Common myeloid progenitor, CD34-positive (primary cell): ENCODE measurements at regions not wholly inside any gene's neighbourhood (a gene's known extent, or its start where the extent isn't known, plus 50 kb on each side); places are given as distances from the start of the nearest gene placed in this dataset.

Experiments
- CTCF ChIA-PET: fragments of 350-600 bp; sonication (Branson Sonifier 250); formaldehyde crosslinking; loops from one replicate; lab custom pipeline; 2021; ENCODE audit warnings: antibody characterized with exemption; lab: Charles Lee
- POLR2A ChIA-PET: fragments of 350-600 bp; sonication (Branson Sonifier 250); formaldehyde crosslinking; loops from one replicate; lab custom pipeline; 2021; ENCODE audit warnings: antibody characterized with exemption; lab: Charles Lee
- DNase-seq, 3 donors: peaks; one replicate each; pipeline versions ENCODE4 v3.0.0 to v3.0.0-alpha.2; 2013
- H3K27ac ChIP-seq, 2 experiments: 1 replicate in 1 of 2; 2 replicates in 1 of 2; pipeline ENCODE4 v1.7.0; 2013; ENCODE audit warnings: inconsistent platforms in 2 of 2, low read length in 2 of 2, mild to moderate bottlenecking in 2 of 2, low read depth in 1 of 2, moderate library complexity in 1 of 2; ENCODE audit not compliant: severe bottlenecking in 2 of 2, insufficient read depth in 1 of 2, poor library complexity in 1 of 2
- H3K27me3 ChIP-seq, 5 experiments: replicated peaks in 2 of 5; 1 replicate in 3 of 5; 2 replicates in 2 of 5; pipeline versions ENCODE4 v1.6.1 to v1.7.0; 2013; ENCODE audit warnings: low read length in 4 of 5, mild to moderate bottlenecking in 2 of 5, moderate library complexity in 2 of 5, inconsistent platforms in 1 of 5; ENCODE audit not compliant: insufficient read depth in 5 of 5, control insufficient read depth in 4 of 5
- H3K36me3 ChIP-seq, 4 experiments: 1 replicate in 2 of 4; 2 replicates in 2 of 4; pipeline versions ENCODE4 v1.6.1 to v1.7.0; 2013; ENCODE audit warnings: low read length in 3 of 4, control low read depth in 1 of 4, mild to moderate bottlenecking in 1 of 4; ENCODE audit not compliant: control insufficient read depth in 4 of 4, insufficient read depth in 4 of 4
- H3K4me1 ChIP-seq, 4 experiments: 1 replicate in 3 of 4; 2 replicates in 1 of 4; pipeline versions ENCODE4 v1.6.1 to v1.7.1; 2013; ENCODE audit warnings: low read length in 3 of 4, mild to moderate bottlenecking in 3 of 4, control low read depth in 1 of 4, inconsistent platforms in 1 of 4, moderate library complexity in 1 of 4; ENCODE audit not compliant: control insufficient read depth in 4 of 4, insufficient read depth in 4 of 4; ENCODE audit errors: control extremely low read depth in 1 of 4
- H3K4me3 ChIP-seq, 7 experiments: 1 replicate in 4 of 7; 2 replicates in 3 of 7; pipeline versions ENCODE4 v1.5.1 to v1.7.0; 2013; ENCODE audit warnings: mild to moderate bottlenecking in 7 of 7, low read length in 6 of 7, moderate library complexity in 6 of 7, inconsistent platforms in 2 of 7, low read depth in 2 of 7, control low read depth in 1 of 7; ENCODE audit not compliant: insufficient read depth in 4 of 7, control insufficient read depth in 1 of 7; ENCODE audit errors: extremely low read depth in 1 of 7
- H3K9me3 ChIP-seq, 5 experiments: 1 replicate in 4 of 5; 2 replicates in 1 of 5; pipeline versions ENCODE4 v1.6.1 to v1.7.1; 2013; ENCODE audit warnings: low read length in 4 of 5, mild to moderate bottlenecking in 2 of 5, inconsistent platforms in 1 of 5, low read depth in 1 of 5, moderate library complexity in 1 of 5; ENCODE audit not compliant: control insufficient read depth in 4 of 5, insufficient read depth in 2 of 5; ENCODE audit errors: control extremely low read depth in 1 of 5
- WGBS: methylation state at CpG from one replicate; pipeline ENCODE4 v1.1.5; 2013; ENCODE audit not compliant: insufficient coverage; 5-methylcytosine and 5-hydroxymethylcytosine counted together

DNA sequence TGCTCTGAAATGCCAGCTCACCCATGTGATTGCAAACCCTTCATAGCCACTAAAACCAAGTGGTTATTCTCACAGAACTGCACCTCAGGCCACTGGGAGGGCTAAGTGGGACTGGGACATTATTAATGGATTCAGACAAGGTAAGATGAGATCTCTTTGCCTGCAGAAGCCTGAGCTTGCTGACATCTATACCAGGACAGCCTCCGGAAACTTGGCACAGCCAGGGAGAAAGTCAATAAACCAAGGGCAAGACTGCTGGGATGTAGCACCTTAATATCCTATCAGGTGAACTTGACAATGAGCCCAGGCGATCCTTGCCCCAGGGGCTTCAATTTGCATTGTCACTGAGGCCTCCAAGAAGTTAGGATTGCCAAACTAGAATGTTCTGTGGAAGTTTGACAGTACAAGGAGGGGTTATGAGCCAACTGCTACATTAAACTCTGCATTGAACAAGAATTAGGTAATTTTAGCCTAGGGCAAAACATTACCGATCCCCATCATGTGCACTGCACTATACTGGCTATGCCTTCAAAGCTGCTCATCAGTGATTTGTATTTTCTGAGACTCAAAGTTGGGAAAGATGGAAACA lies 60.1 kb upstream of the RALGAPA2 start:
- ChIA-PET CTCF (interaction anchor here (1.2 kb wide), 1 partner anchor 59 kb away, joined by 3 read pairs; no protein-coding TSS in a partner anchor), POLR2A (no interaction called here)
- no peaks in the 10 kb centered on the region for H3K27me3 ChIP-seq
- H3K27ac ChIP-seq: no peak overlapping the region
- H3K36me3 ChIP-seq: no peaks in the 10 kb centered on the region
- DNase-seq: no peak
- peaks cover 3 to 12% (median 10%) of the 10 kb centered on the region in 4 experiments for H3K4me1 ChIP-seq
- no peak overlapping the region for H3K4me3 ChIP-seq
- WGBS: 95% methylated on average over 2 of the region's 3 CpGs
- peaks cover 0 to 4% (median 0%) of the 10 kb centered on the region in 5 experiments for H3K9me3 ChIP-seq

DNA sequence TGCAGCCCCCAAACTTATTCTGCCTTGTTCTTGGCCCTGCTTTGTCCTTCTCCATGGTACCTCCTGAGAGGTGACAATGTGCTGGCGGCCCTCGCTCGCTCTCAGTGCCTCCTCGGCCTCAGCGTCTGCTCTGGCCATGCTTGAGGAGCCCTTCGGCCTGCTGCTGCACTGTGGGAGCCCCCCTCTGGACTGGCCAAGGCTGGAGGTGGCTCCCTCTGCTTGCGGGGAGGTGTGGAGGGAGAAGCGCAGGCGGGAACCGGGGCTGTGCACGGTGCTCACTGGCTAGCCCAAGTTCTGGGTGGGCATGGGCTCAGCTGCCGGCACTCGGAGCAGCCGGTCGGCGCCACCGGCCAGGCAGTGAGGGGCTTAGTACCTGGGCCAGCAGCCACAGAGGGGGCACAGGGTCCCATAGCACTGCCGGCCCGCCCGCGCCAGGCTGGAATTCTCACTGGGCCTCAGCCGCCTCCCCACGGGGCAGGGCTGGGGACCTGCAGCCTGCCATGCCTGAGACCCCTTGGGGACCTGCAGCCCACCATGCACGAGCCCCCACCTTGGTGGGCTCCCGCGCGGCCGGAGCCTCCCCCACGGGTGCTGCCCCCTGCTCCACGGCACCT lies 55.9 kb upstream of the RALGAPA2 start:
- Histone ChIP-seq H3K9me3 (peaks cover 0 to 6% (median 0%) of the 10 kb centered on the region in 5 experiments), H3K4me1 (peaks cover 3 to 12% (median 10%) of the 10 kb centered on the region in 4 experiments), H3K27me3 (no peaks in the 10 kb centered on the region), H3K36me3 (no peaks in the 10 kb centered on the region), H3K27ac (no peak overlapping the region), H3K4me3 (peak overlapping the region in 1 of 7 experiments; percentile 21)
- ChIA-PET CTCF (interaction anchor here (1.2 to 1.5 kb wide), 2 partner anchors 11 to 12 kb away, joined by 3 to 6 read pairs; no protein-coding TSS in a partner anchor), POLR2A (no interaction called here)
- no peak for DNase-seq
- WGBS: 94% methylated on average over 20 of the region's 30 CpGs

DNA sequence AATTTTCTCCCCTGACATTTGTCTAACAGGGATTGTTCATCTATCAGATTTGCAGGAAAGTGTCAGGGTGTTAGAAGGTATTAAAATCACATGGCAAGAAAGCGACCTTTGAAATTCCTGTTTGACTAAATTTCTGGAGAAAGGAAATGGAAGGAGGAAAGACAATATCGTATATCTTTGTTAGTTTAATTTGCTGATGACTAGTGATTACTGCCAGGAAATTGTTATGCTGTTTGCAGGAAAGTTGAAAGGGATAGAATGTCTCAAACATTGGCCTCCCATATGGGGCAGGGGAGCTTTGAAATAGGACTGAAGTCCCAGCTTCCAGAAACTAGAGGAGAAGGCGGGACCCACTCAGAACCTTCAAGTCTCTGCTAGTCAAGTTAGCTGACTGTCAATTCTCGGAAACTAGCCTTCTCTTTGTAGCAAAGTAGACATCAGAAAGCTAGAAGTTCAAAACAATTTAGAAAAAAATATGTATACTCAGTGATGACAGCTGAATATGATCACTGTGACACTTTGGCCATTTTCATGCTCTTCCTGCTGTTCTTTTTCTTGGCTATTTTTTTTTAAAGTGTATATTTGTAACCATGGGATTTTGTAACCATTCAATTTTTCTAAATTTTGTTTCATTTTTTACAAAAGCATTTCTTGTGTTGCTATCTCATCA lies 53.4 kb upstream of the RALGAPA2 start:
- Histone ChIP-seq H3K27me3 (no peaks in the 10 kb centered on the region), H3K4me3 (no peak overlapping the region), H3K36me3 (no peaks in the 10 kb centered on the region), H3K9me3 (peaks cover 0 to 6% (median 0%) of the 10 kb centered on the region in 5 experiments), H3K4me1 (peaks cover 18 to 31% (median 26%) of the 10 kb centered on the region in 4 experiments), H3K27ac (no peak overlapping the region)
- 80% methylated on average over 3 of the region's 4 CpGs for WGBS
- ChIA-PET CTCF (interaction anchor here (0.6 kb wide), 1 partner anchor 68 kb away, joined by 4 read pairs; no protein-coding TSS in a partner anchor), POLR2A (no interaction called here)
- no peak for DNase-seq

DNA sequence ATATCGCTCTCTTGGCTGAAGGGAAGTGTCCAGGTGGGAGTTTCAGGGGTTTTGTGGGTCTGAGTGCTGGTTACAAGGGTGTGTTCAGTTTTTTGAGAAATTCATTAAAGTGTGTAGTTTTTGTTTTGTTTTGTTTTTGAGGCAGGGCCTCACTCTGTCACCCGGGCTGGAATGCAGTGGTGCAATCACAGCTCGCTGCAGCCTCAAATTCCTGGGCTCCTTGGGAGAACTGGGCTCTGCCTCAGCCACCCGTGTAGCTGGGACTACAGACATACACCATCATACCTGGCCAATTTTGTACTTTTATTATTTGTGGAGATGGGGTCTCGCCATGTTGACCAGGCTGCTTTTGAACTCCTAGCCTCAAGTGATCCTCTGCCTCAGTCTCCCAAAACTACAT lies 51.2 kb upstream of the RALGAPA2 start:
- no peak for DNase-seq
- Histone ChIP-seq H3K9me3 (peaks cover 0 to 6% (median 0%) of the 10 kb centered on the region in 5 experiments), H3K36me3 (no peaks in the 10 kb centered on the region), H3K27ac (no peak overlapping the region), H3K27me3 (no peaks in the 10 kb centered on the region), H3K4me3 (no peak overlapping the region), H3K4me1 (peaks cover 21 to 36% (median 29%) of the 10 kb centered on the region in 4 experiments)
- no CpG with 5 or more reads among the region's 5 CpGs for WGBS
- CTCF ChIA-PET: interaction anchor here (0.9 to 1.1 kb wide), 2 partner anchors 11 to 88 kb away, joined by 3 to 4 read pairs; no protein-coding TSS in a partner anchor
- POLR2A ChIA-PET: no interaction called here
